ENCODE measurements at regions not wholly inside any gene's neighbourhood (a gene's known extent, or its start where the extent isn't known, plus 50 kb on each side); places are given as distances from the start of the nearest gene placed in this dataset.

GRCh38 chr13:105365021-105365550, 1170.4 kb downstream of the EFNB2 start:
- no peak for TF ChIP-seq EZH2phosphoT487 (IDR thresholded peaks at IDR 0.05; ENCODE audit: low read depth)
- TF ChIP-seq, protein P1, sequence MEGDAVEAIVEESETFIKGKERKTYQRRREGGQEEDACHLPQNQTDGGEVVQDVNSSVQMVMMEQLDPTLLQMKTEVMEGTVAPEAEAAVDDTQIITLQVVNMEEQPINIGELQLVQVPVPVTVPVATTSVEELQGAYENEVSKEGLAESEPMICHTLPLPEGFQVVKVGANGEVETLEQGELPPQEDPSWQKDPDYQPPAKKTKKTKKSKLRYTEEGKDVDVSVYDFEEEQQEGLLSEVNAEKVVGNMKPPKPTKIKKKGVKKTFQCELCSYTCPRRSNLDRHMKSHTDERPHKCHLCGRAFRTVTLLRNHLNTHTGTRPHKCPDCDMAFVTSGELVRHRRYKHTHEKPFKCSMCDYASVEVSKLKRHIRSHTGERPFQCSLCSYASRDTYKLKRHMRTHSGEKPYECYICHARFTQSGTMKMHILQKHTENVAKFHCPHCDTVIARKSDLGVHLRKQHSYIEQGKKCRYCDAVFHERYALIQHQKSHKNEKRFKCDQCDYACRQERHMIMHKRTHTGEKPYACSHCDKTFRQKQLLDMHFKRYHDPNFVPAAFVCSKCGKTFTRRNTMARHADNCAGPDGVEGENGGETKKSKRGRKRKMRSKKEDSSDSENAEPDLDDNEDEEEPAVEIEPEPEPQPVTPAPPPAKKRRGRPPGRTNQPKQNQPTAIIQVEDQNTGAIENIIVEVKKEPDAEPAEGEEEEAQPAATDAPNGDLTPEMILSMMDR (IDR thresholded peaks at IDR 0.05; ENCODE audit: low read depth, low read length), result no peak

Data from OCI-LY3 (cell line).